IMR-90 (cell line): ENCODE measurements at regions not wholly inside any gene's neighbourhood (a gene's known extent, or its start where the extent isn't known, plus 50 kb on each side); places are given as distances from the start of the nearest gene placed in this dataset.
A peak's percentile ranks its signal among the peaks of the same experiment; 100 is the strongest.

Source experiments
- ATAC-seq: fragments of 200-7000 bp; cut with Tn5 transposase; 2 replicates; pipeline ENCODE4 v1.9.1; 2020; ENCODE audit warnings: low read depth, mild to moderate bottlenecking, moderate library complexity
- BruUV-seq: library from RNA; stranded (reverse); fragments of 400-500 nt; replicated peaks from 2 replicates; lab custom pipeline; 2021; lab: Mats Ljungman, UMichigan
- CTCF ChIA-PET: fragments of 300-600 bp; formaldehyde crosslinking; extraction: SDS; loops from one replicate; lab custom pipeline; 2021; ENCODE audit warnings: antibody characterized with exemption; lab: Yijun Ruan, JAX
- POLR2A ChIA-PET: fragments of 300-600 bp; sonication (Branson Sonifier 250); formaldehyde crosslinking; loops from one replicate; lab custom pipeline; 2022; ENCODE audit warnings: antibody characterized with exemption; ENCODE audit not compliant: unreplicated experiment; lab: Charles Lee
- DNase-seq: peaks from one replicate; pipeline ENCODE4 v3.0.0; 2013
- H2AFZ ChIP-seq: replicated peaks from 2 replicates; pipeline ENCODE3; 2013; ENCODE audit warnings: low read length, mild to moderate bottlenecking; ENCODE audit not compliant: poor library complexity
- H2AK5ac ChIP-seq: 2 replicates; pipeline ENCODE4 v1.6.1; 2013; ENCODE audit warnings: low read depth, low read length, inconsistent platforms
- H2AK9ac ChIP-seq: replicated peaks from 2 replicates; pipeline ENCODE3; 2013; ENCODE audit warnings: mild to moderate bottlenecking, low read depth, low read length, moderate library complexity; ENCODE audit not compliant: poor library complexity
- H2BK120ac ChIP-seq: 2 replicates; pipeline ENCODE4 v1.6.1; 2013; ENCODE audit warnings: low read depth, low read length, inconsistent platforms
- H2BK15ac ChIP-seq: 3 replicates; pipeline ENCODE4 v1.6.1; 2013; ENCODE audit warnings: low read depth, low read length, inconsistent platforms
- H2BK20ac ChIP-seq: 2 replicates; pipeline ENCODE4 v1.6.1; 2013; ENCODE audit warnings: low read depth, mild to moderate bottlenecking, inconsistent platforms, low read length, moderate library complexity
- H2BK5ac ChIP-seq: 2 replicates; pipeline ENCODE4 v1.6.1; 2013; ENCODE audit warnings: mild to moderate bottlenecking, low read depth, low read length, inconsistent platforms; ENCODE audit not compliant: poor library complexity, severe bottlenecking
- H3K14ac ChIP-seq: replicated peaks from 2 replicates; pipeline ENCODE4 v1.6.1; 2013; ENCODE audit warnings: low read depth, low read length, inconsistent platforms
- H3K18ac ChIP-seq: 2 replicates; pipeline ENCODE4 v1.6.1; 2013; ENCODE audit warnings: low read depth, low read length, control low read depth
- H3K23ac ChIP-seq: 2 replicates; pipeline ENCODE4 v1.6.1; 2013; ENCODE audit warnings: low read depth, low read length, inconsistent platforms
- H3K27ac ChIP-seq: 2 replicates; pipeline ENCODE4 v1.5.1; 2013; ENCODE audit warnings: mild to moderate bottlenecking, control low read depth, low read length; ENCODE audit not compliant: insufficient read depth
- H3K27me3 ChIP-seq: 2 replicates; pipeline ENCODE4 v1.6.1; 2013; ENCODE audit warnings: low read length; ENCODE audit not compliant: control insufficient read depth, insufficient read depth
- H3K36me3 ChIP-seq: 2 replicates; pipeline ENCODE4 v1.6.1; 2013; ENCODE audit warnings: low read length, mixed read lengths; ENCODE audit not compliant: control insufficient read depth, insufficient read depth
- H3K4ac ChIP-seq: 2 replicates; pipeline ENCODE4 v1.6.1; 2013; ENCODE audit warnings: low read depth, low read length, inconsistent platforms
- H3K4me1 ChIP-seq: 2 replicates; pipeline ENCODE4 v1.6.1; 2013; ENCODE audit warnings: low read length, mixed read lengths; ENCODE audit not compliant: control insufficient read depth, insufficient read depth
- H3K4me2 ChIP-seq: 2 replicates; pipeline ENCODE4 v1.6.1; 2013; ENCODE audit warnings: low read depth, mild to moderate bottlenecking, control low read depth, low read length, moderate library complexity
- H3K4me3 ChIP-seq: 2 replicates; pipeline ENCODE4 v1.5.1; 2013; ENCODE audit warnings: low read depth, mild to moderate bottlenecking, control low read depth, low read length, moderate library complexity; ENCODE audit not compliant: insufficient read depth
- H3K56ac ChIP-seq: 2 replicates; pipeline ENCODE4 v1.6.1; 2013; ENCODE audit warnings: low read length, inconsistent platforms; ENCODE audit not compliant: insufficient read depth; ENCODE audit errors: extremely low read depth
- H3K79me1 ChIP-seq, 2 experiments: 2 replicates each; pipeline ENCODE4 v1.6.1; 2013; ENCODE audit warnings: low read length in 2 of 2, inconsistent platforms in 1 of 2, low read depth in 1 of 2
- H3K9ac ChIP-seq: 2 replicates; pipeline ENCODE4 v1.6.1; 2013; ENCODE audit warnings: low read depth, low read length, control low read depth
- H3K9me1 ChIP-seq: 2 replicates; pipeline ENCODE4 v1.6.1; 2013; ENCODE audit warnings: low read length, inconsistent platforms; ENCODE audit not compliant: insufficient read depth
- H3K9me3 ChIP-seq: 2 replicates; pipeline ENCODE4 v1.6.1; 2013; ENCODE audit warnings: low read length; ENCODE audit not compliant: control insufficient read depth, insufficient read depth
- H4K20me1 ChIP-seq: 2 replicates; pipeline ENCODE4 v1.6.1; 2013; ENCODE audit warnings: low read length, inconsistent platforms; ENCODE audit not compliant: insufficient read depth
- H4K5ac ChIP-seq: 2 replicates; pipeline ENCODE4 v1.6.1; 2013; ENCODE audit warnings: mild to moderate bottlenecking, low read depth, low read length, control low read depth
- H4K8ac ChIP-seq, 2 experiments: 2 replicates each; pipeline ENCODE4 v1.6.1; 2013; ENCODE audit warnings: low read depth in 2 of 2, low read length in 2 of 2, control low read depth in 1 of 2, inconsistent platforms in 1 of 2
- H4K91ac ChIP-seq: 2 replicates; pipeline ENCODE4 v1.6.1; 2013; ENCODE audit warnings: low read depth, low read length, inconsistent platforms; ENCODE audit not compliant: insufficient read depth
- BHLHE40 ChIP-seq: fragments of 150-350 bp; IDR thresholded peaks from 2 replicates; pipeline ENCODE4 v1.6.1; 2016; ENCODE audit warnings: mild to moderate bottlenecking, low read depth, low read length
- CHD1 ChIP-seq: IDR thresholded peaks from 2 replicates; pipeline ENCODE4 v1.6.1; 2012; ENCODE audit warnings: low read depth, low read length, improper control_type of control experiment
- FOS ChIP-seq: fragments of 150-350 bp; IDR thresholded peaks from 2 replicates; pipeline ENCODE4 v1.6.1; 2016; ENCODE audit warnings: low read depth, low read length
- MAZ ChIP-seq: IDR thresholded peaks from 2 replicates; pipeline ENCODE4 v1.6.1; 2012; ENCODE audit warnings: low read depth, mild to moderate bottlenecking, low read length, improper control_type of control experiment, moderate library complexity, borderline replicate concordance
- NFE2L2 ChIP-seq: fragments of 150-350 bp; IDR thresholded peaks from 2 replicates; pipeline ENCODE4 v1.6.1; 2016; ENCODE audit warnings: low read depth, mild to moderate bottlenecking, low read length
- POLR2A ChIP-seq: IDR thresholded peaks from 2 replicates; pipeline ENCODE4 v1.6.1; 2012; ENCODE audit warnings: mild to moderate bottlenecking, low read depth, low read length
- RAD21 ChIP-seq: IDR thresholded peaks from 2 replicates; pipeline ENCODE4 v1.6.1; 2012; ENCODE audit warnings: low read length, improper control_type of control experiment
- RFX5 ChIP-seq: IDR thresholded peaks from 2 replicates; pipeline ENCODE4 v1.8.0; 2012; ENCODE audit warnings: low read depth, mild to moderate bottlenecking, low read length, moderate library complexity
- WGBS, 2 experiments: methylation state at CpG; one replicate each; pipeline versions ENCODE4 v1.1.5 to v1.1.7; 2013; ENCODE audit warnings: missing lambda C conversion rate in 2 of 2; ENCODE audit not compliant: insufficient read length in 1 of 2; ENCODE audit errors: extremely low coverage in 2 of 2; 5-methylcytosine and 5-hydroxymethylcytosine counted together
- dilution Hi-C: fragments of 300-500 bp; cut with HindIII; formaldehyde crosslinking; loops from one replicate; pipeline ENCODE4 v1.14.3; 2018; ENCODE audit warnings: low sequenced_read_pairs; ENCODE audit not compliant: unreplicated experiment
- in situ Hi-C: fragments of 300-500 bp; cut with MboI; formaldehyde crosslinking; loops from 3 replicates; pipeline ENCODE4 v1.14.3; 2019; ENCODE audit warnings: low sequenced_read_pairs, inconsistent platforms, mixed read lengths
- intact Hi-C: fragments of 100-400 bp; cut with micrococcal nuclease; formaldehyde crosslinking; loops from 2 replicates; pipeline ENCODE4 v1.10.0; 2022
- TF ChIP-seq, protein P1 (sequence below): conservative IDR thresholded peaks from 2 replicates; pipeline ENCODE4 v1.5.1; 2012; ENCODE audit warnings: mild to moderate bottlenecking, low read depth, low read length, improper control_type of control experiment
- TF ChIP-seq, protein P2 (sequence below): fragments of 150-350 bp; IDR thresholded peaks from 2 replicates; pipeline ENCODE4 v1.6.1; 2017; ENCODE audit warnings: mild to moderate bottlenecking, antibody characterized with exemption, low read length, low read depth
- TF ChIP-seq, protein P3 (sequence below): fragments of 150-350 bp; IDR thresholded peaks from 2 replicates; pipeline ENCODE4 v1.6.1; 2016; ENCODE audit warnings: low read depth, mild to moderate bottlenecking, low read length, moderate library complexity, borderline replicate concordance

DNA sequence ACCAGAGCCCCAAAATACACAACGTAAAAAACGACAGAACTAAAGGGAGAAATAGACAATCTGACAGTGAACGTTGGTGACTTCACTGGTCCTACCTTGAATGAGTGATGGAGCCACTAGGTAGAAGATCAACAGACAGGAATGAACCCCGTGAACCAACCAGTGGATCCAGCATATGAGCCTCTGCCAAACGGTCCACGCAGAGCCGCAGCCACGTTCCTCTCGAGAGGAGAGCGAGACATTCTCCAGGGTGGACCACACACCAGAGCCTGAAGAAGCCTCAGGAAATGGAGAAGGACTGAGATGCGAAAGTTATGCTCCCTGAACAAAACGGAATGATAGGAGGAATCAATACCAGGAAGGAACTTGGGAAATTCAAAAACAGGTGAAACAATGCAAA is 178.4 kb downstream of the RTP5 start:
- Histone ChIP-seq H2AK9ac (no peak overlapping the region), H2BK5ac (no peak overlapping the region), H4K91ac (no peak overlapping the region), H3K4me1 (no peaks in the 10 kb centered on the region), H3K27ac (no peak overlapping the region), H4K5ac (no peak overlapping the region), H4K20me1 (no peaks in the 10 kb centered on the region), H2BK15ac (no peak overlapping the region), H3K36me3 (no peaks in the 10 kb centered on the region), H3K4ac (no peak overlapping the region), H3K18ac (no peak overlapping the region), H3K79me1 (no peaks in the 10 kb centered on the region), H2AFZ (peak overlapping the region; percentile 5), H3K4me2 (no peak overlapping the region), H3K4me3 (no peak overlapping the region), H3K9ac (no peak overlapping the region), H2AK5ac (no peak overlapping the region), H4K8ac (no peak overlapping the region), H3K56ac (no peak overlapping the region), H3K9me1 (no peaks in the 10 kb centered on the region), H2BK20ac (no peak overlapping the region), H2BK120ac (no peak overlapping the region), H3K27me3 (peaks cover 39% of the 10 kb centered on the region), H3K14ac (no peak overlapping the region), H3K9me3 (peaks cover 3% of the 10 kb centered on the region), H3K23ac (0 out of 2 replicates have a peak overlapping the region, but pooled peaks have one; percentile 27)
- WGBS, 2 experiments = 90% methylated on average over 7 of the region's 12 CpGs; no CpG with 5 or more reads in 1 of the 2 experiments
- dilution Hi-C loops = no loop called here
- TF ChIP-seq, protein P1, sequence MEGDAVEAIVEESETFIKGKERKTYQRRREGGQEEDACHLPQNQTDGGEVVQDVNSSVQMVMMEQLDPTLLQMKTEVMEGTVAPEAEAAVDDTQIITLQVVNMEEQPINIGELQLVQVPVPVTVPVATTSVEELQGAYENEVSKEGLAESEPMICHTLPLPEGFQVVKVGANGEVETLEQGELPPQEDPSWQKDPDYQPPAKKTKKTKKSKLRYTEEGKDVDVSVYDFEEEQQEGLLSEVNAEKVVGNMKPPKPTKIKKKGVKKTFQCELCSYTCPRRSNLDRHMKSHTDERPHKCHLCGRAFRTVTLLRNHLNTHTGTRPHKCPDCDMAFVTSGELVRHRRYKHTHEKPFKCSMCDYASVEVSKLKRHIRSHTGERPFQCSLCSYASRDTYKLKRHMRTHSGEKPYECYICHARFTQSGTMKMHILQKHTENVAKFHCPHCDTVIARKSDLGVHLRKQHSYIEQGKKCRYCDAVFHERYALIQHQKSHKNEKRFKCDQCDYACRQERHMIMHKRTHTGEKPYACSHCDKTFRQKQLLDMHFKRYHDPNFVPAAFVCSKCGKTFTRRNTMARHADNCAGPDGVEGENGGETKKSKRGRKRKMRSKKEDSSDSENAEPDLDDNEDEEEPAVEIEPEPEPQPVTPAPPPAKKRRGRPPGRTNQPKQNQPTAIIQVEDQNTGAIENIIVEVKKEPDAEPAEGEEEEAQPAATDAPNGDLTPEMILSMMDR = no peak
- TF ChIP-seq, protein P2, sequence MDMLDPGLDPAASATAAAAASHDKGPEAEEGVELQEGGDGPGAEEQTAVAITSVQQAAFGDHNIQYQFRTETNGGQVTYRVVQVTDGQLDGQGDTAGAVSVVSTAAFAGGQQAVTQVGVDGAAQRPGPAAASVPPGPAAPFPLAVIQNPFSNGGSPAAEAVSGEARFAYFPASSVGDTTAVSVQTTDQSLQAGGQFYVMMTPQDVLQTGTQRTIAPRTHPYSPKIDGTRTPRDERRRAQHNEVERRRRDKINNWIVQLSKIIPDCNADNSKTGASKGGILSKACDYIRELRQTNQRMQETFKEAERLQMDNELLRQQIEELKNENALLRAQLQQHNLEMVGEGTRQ = no peak
- TF ChIP-seq NFE2L2 (no peak), FOS (no peak), CHD1 (no peak), POLR2A (no peak), RFX5 (no peak), BHLHE40 (no peak), MAZ (no peak), RAD21 (no peak)
- TF ChIP-seq, protein P3, sequence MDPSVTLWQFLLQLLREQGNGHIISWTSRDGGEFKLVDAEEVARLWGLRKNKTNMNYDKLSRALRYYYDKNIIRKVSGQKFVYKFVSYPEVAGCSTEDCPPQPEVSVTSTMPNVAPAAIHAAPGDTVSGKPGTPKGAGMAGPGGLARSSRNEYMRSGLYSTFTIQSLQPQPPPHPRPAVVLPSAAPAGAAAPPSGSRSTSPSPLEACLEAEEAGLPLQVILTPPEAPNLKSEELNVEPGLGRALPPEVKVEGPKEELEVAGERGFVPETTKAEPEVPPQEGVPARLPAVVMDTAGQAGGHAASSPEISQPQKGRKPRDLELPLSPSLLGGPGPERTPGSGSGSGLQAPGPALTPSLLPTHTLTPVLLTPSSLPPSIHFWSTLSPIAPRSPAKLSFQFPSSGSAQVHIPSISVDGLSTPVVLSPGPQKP = no peak
- ChIA-PET POLR2A (no interaction called here), CTCF (no interaction called here)
- ATAC-seq = no peak
- no TSS peak for BruUV-seq
- intact Hi-C loops = no loop called here
- in situ Hi-C loops = no loop called here
- DNase-seq = no peak
